Uterus (tissue), 2 donors: ENCODE measurements at regions not wholly inside any gene's neighbourhood (a gene's known extent, or its start where the extent isn't known, plus 50 kb on each side); places are given as distances from the start of the nearest gene placed in this dataset.

Source experiments
- POLR2A ChIP-seq, 2 donors: fragments of 450-650 bp; IDR thresholded peaks; one replicate each; pipeline ENCODE4 v1.6.1; 2016; ENCODE audit warnings: antibody characterized with exemption in 2 of 2, mild to moderate bottlenecking in 1 of 2, moderate library complexity in 1 of 2
- TF ChIP-seq, protein P1 (sequence below), 4 experiments: fragments of 200-600 bp in 2 of 4; fragments of 450-650 bp in 2 of 4; sonication (generic) in 2 of 4; IDR thresholded peaks; one replicate each; pipeline ENCODE4 v1.5.1; 2016 to 2019; ENCODE audit warnings: antibody characterized with exemption in 4 of 4, mild to moderate bottlenecking in 2 of 4, moderate library complexity in 1 of 4

GRCh38 chr4:53777244-53777984 lies 186.1 kb upstream of the LNX1 start:
- TF ChIP-seq, protein P1, sequence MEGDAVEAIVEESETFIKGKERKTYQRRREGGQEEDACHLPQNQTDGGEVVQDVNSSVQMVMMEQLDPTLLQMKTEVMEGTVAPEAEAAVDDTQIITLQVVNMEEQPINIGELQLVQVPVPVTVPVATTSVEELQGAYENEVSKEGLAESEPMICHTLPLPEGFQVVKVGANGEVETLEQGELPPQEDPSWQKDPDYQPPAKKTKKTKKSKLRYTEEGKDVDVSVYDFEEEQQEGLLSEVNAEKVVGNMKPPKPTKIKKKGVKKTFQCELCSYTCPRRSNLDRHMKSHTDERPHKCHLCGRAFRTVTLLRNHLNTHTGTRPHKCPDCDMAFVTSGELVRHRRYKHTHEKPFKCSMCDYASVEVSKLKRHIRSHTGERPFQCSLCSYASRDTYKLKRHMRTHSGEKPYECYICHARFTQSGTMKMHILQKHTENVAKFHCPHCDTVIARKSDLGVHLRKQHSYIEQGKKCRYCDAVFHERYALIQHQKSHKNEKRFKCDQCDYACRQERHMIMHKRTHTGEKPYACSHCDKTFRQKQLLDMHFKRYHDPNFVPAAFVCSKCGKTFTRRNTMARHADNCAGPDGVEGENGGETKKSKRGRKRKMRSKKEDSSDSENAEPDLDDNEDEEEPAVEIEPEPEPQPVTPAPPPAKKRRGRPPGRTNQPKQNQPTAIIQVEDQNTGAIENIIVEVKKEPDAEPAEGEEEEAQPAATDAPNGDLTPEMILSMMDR (IDR thresholded peaks at IDR 0.05): peak in 1 of 4 experiments; percentile 8
- no peak for TF ChIP-seq POLR2A (IDR thresholded peaks at IDR 0.05)
